ENCODE measurements at regions not wholly inside any gene's neighbourhood (a gene's known extent, or its start where the extent isn't known, plus 50 kb on each side); places are given as distances from the start of the nearest gene placed in this dataset.

GRCh38 chr6:103167345-103168071 is 1692.2 kb downstream of the HACE1 start:
- TF ChIP-seq MAX (IDR thresholded peaks at IDR 0.05) (no peak), REST (IDR thresholded peaks at IDR 0.05; ENCODE audit: low read depth) (no peak), YY1 (IDR thresholded peaks at IDR 0.05; ENCODE audit: low read depth) (no peak), CEBPB (IDR thresholded peaks at IDR 0.05) (no peak), NFIC (IDR thresholded peaks at IDR 0.05) (no peak), TCF12 (IDR thresholded peaks at IDR 0.05; ENCODE audit: low read depth) (no peak), TEAD4 (IDR thresholded peaks at IDR 0.05) (no peak), CREB1 (IDR thresholded peaks at IDR 0.05; ENCODE audit: low read depth) (no peak), TAF1 (IDR thresholded peaks at IDR 0.05; ENCODE audit: low read depth) (no peak), EGR1 (IDR thresholded peaks at IDR 0.05) (no peak)
- TF ChIP-seq, protein P1, sequence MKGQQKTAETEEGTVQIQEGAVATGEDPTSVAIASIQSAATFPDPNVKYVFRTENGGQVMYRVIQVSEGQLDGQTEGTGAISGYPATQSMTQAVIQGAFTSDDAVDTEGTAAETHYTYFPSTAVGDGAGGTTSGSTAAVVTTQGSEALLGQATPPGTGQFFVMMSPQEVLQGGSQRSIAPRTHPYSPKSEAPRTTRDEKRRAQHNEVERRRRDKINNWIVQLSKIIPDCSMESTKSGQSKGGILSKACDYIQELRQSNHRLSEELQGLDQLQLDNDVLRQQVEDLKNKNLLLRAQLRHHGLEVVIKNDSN (IDR thresholded peaks at IDR 0.05): no peak

- TF ChIP-seq EP300 (IDR thresholded peaks at IDR 0.05; ENCODE audit: borderline replicate concordance): no peak
Observed at GRCh38 chr6:103154779-103155572, 1704.7 kb downstream of the HACE1 start.

DNA sequence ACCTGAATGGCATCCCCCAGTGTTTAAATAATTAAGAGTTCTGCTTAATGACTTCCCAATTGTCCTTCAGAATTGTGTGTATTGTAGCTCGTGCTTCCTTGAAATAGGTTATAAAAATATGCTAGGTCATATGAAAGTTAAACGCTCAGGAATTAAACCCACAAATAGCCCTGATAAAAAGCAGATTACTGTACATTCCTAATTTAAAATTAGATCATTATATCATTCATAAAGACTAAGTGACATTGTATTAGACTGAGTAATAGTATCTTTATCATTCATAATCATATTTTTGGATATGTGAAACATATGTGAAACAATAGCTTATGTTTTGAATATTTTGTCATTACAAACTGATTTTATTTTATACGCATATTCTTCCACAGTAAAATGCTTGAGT is 1706.7 kb downstream of the HACE1 start:
- TF ChIP-seq CREB1 (IDR thresholded peaks at IDR 0.05; ENCODE audit: low read depth): no peak

DNA sequence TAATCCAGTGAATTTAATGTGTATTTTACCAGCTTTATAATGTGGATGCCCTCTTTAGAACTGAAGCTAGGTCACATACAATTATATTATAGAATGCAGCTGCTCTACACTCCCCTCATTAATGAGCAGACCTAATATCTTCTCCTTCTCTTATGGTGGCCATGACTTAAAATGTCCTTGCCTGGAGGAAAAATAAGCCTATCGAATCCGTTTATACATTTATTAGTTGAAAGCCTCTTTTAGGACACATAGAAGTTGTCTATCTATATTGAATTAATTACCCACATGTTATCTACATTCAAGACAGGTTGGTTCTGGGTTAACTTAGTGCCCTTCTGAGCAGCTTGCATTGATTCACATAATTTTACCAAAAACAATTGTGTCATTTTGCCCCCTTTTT is 1716.8 kb downstream of the HACE1 start:
- TF ChIP-seq FOXM1 (IDR thresholded peaks at IDR 0.05; ENCODE audit: borderline replicate concordance, low read depth) (no peak), NFIC (IDR thresholded peaks at IDR 0.05) (no peak), TAF1 (IDR thresholded peaks at IDR 0.05; ENCODE audit: low read depth) (no peak), TCF12 (IDR thresholded peaks at IDR 0.05; ENCODE audit: low read depth) (no peak), RAD21 (IDR thresholded peaks at IDR 0.05; ENCODE audit: low read depth) (no peak), TEAD4 (IDR thresholded peaks at IDR 0.05) (no peak), ZBTB7A (IDR thresholded peaks at IDR 0.05; ENCODE audit: low read depth) (no peak), YY1 (IDR thresholded peaks at IDR 0.05; ENCODE audit: low read depth) (no peak), MAX (IDR thresholded peaks at IDR 0.05) (no peak), REST (IDR thresholded peaks at IDR 0.05; ENCODE audit: low read depth) (no peak), EGR1 (IDR thresholded peaks at IDR 0.05) (no peak), CREB1 (IDR thresholded peaks at IDR 0.05; ENCODE audit: low read depth) (no peak)
- TF ChIP-seq, protein P1 (IDR thresholded peaks at IDR 0.05): no peak

DNA sequence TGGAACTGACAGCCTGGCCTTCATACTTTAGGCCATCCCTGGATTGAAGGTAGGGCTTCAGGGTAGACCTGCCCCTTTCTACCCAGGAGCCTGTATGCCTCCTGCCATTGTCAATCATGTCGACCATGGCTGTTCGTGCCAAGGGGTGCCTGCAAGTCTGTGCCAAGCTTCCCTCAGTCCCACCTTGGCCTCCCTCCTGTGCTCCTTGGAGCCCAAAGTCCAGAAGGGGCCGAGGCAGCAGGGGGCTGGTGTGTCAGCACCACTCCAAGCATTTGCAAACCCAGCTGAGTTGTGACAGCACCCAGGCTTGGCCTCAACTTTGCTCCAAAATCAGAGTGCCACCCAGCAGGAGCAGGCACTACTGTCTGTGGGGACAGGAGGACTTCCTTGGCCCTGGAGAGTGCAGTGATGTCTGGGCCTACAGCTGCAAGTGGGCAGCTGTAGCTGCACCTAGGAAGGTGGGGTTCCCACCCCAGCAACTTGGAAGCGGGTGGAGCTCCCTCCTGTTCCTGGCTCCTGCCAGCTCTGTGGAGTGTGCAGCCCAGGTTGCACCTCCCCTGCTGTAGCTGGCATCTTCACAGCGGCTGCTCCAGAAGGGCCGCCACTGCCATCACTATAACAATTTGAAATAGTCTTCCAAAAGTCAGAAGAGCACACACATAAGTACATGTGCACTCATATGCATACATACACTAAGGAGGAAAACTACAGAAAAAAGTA is 1719.3 kb downstream of the HACE1 start:
- no peak for TF ChIP-seq FOXM1 (IDR thresholded peaks at IDR 0.05; ENCODE audit: borderline replicate concordance, low read depth)
- no peak for TF ChIP-seq EGR1 (IDR thresholded peaks at IDR 0.05)
- TF ChIP-seq ZBTB7A (IDR thresholded peaks at IDR 0.05; ENCODE audit: low read depth): no peak
- no peak for TF ChIP-seq TCF12 (IDR thresholded peaks at IDR 0.05; ENCODE audit: low read depth)
- TF ChIP-seq NFIC (IDR thresholded peaks at IDR 0.05): no peak
- TF ChIP-seq, protein P1 (IDR thresholded peaks at IDR 0.05): no peak
- TF ChIP-seq CREB1 (IDR thresholded peaks at IDR 0.05; ENCODE audit: low read depth): no peak

All from Ishikawa (cell line).